Limb (tissue), 2 donors: ENCODE measurements at regions not wholly inside any gene's neighbourhood (a gene's known extent, or its start where the extent isn't known, plus 50 kb on each side); places are given as distances from the start of the nearest gene placed in this dataset.
"Not testable (repeated sequence)": the region's sequence is repeated elsewhere in the genome, so short reads cannot be mapped to it uniquely, and the experiment has no call there.

Experiments used
- DNase-seq, 2 donors: peaks; one replicate each; pipeline ENCODE4 v3.0.0-alpha.2; 2016; ENCODE audit errors: extremely low spot score in 2 of 2

DNA sequence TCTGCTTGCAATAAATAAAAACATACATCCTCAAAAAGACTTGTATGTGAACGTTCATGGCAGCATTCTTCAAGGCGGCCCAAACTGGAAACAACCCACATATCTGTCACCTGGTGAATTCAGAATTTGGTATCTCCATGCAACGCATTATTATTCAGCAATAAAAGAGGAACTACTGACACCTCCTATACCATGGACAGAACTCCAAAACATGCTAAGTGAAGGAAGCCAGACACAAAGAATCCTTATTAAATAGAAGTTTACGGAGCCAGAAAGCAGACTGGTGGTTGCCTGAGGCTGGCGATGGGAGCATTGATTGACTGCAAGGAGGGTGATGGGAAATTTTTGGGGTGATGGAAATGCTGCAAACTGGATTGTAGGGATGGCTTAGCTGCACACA lies 530.8 kb upstream of the DPP6 start:
- no peak for DNase-seq

- no peak for DNase-seq
Measured at GRCh38 chr7:153522261-153522660, 529.9 kb upstream of the DPP6 start.

- no peak for DNase-seq
Measured at GRCh38 chr7:153523320-153524015, 528.7 kb upstream of the DPP6 start.

DNA sequence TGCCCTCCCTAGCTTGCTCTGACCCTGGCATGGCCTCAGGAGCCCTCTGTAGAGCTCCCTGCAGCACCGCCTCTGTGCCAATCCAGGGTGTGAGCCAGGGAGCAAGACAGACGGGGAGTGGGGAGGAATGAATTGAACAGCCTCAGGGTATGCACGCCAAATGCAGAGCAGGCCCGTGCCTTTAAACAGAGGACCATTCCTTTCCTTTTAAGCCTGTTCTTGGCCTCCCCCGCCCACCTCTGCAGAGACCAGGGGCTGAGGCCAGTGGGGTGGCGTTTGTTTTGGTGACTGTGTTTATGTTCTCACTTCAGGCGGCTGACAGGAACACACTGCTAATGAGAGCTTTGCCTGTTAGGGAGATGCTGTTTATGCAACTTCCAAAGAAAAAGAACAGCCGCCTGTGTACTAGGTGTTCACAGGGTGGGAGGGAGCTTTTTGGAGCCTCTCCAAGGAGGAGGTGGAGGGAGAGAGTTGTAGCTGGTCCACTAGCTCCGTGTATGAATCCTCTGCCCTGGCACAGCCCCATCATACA lies 528.1 kb upstream of the DPP6 start:
- DNase-seq: no peak

GRCh38 chr7:153529100-153529499 lies 523.1 kb upstream of the DPP6 start:
- DNase-seq: no peak

DNA sequence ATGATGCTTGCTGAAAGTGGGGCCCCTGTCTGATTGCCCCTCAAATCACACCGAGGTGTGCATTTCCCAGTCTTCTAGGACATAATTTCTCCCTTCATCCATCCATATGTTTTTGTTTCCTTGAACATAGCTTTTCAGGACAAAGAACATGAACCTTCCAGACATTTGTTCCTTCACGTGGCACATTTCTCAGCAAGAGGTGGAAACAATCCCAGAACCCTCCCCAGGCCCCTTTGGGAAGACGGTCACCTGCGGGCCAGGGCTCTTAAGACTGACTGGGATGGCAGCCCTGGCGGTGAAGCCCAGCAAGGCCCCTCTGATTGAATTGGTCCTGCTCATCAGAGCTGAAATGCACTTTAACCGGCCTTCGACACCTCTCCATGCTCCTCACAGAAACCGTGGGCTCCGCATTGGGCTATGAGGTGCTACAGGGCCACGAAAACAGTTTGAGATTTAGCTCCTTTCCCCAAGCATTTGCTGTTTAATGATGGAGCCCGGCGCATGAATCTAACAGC lies 522.5 kb upstream of the DPP6 start:
- no peak for DNase-seq

DNA sequence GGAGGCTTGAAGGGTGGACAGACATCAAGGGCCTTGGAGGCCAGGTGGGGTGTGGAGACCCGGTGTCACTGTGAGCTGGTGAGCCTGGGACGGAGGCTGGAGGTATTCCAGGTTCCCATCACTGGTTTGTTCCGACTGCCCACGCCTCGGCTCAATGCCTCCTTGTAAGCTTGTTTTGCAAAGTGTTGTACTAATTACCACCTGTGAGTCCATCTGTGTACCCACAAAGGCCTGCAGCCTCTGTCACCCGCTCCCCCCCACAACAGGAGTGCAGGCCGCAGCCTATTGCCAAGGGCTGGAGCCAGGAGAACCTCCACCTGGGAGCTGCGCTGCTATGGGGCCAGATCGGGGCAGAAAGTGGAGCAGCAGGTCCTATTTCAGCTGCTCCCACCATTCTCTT lies 521.8 kb upstream of the DPP6 start:
- DNase-seq: no peak

DNA sequence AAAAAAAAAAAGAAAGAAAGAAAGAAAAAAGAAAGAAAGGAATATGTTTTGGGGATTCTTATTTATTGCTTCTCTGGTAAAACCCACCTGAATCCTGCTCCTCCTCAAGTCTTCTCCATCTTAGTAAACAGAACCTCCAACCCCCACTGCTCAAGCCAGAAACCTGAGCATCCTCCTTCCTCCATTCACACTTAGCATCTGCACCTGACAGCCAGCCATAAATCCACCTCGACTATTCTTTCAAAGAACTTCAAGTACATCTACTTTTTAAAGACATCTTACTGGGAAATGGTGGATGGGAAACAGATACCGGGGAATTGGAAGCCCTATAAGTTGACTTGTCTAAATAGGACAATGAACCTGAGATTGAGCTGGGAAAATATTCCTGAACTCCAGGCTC lies 519.9 kb upstream of the DPP6 start:
- no peak for DNase-seq

DNA sequence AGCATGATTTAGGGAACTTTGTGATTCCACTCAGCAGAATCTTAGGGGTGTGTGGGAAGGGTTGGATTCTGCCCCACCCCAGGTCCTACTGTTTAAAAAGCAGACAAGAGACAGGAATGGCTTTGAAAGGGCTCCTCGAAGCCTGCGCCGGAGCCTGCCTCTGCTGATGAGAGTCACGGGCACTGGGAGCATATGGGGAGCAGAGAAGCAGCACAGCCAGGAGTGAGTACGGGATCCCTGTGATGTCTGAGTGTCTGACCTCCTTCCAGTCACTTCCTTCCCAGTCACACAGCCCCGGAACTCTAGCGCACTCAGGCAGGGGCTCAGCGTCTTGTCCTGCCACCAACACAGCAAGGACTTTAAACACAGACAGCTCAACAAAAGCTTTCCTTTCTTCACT lies 514.9 kb upstream of the DPP6 start:
- no peak for DNase-seq

DNA sequence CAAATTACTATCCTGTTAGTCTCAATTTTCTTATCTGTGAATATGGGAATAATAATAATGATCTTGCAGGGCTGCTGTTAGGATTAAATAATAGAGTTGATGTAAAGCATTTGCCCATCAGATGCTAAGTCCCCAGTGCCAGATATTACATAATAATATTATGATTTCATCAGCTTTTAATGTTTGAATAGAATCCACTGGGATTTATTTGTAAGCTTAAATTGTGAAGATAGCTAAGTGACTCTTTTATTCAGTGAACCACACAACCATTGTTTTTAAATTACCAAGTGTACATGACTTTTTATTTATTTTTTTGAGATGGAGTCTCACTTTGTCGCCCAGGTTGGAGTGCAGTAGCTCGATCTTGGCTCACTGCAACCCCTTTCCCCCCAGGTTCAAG lies 510.3 kb upstream of the DPP6 start:
- no peak for DNase-seq

- DNase-seq: no peak
Measured at GRCh38 chr7:153543232-153543631, 509.0 kb upstream of the DPP6 start.

- DNase-seq: no peak
Measured at GRCh38 chr7:153550173-153550572, 502.0 kb upstream of the DPP6 start.

DNA sequence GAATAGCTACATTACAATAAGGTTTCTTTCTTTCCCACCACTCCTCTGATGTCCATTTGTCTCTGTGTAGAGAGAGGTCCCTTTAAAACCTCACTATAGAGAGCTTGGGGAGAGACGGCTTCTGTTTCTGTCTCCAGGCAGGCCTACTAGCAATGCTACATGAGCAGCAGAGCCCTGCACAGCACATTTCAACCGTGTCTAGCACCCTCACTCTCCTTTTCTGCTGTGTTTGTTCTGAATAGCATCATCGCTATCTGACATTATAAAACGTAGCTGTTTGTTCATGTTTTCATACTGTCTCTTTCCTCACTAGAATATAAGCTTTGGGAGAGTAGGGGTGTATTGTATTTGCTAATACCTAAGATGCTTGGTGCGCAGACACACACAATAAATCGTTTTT lies 487.8 kb upstream of the DPP6 start:
- no peak for DNase-seq

DNA sequence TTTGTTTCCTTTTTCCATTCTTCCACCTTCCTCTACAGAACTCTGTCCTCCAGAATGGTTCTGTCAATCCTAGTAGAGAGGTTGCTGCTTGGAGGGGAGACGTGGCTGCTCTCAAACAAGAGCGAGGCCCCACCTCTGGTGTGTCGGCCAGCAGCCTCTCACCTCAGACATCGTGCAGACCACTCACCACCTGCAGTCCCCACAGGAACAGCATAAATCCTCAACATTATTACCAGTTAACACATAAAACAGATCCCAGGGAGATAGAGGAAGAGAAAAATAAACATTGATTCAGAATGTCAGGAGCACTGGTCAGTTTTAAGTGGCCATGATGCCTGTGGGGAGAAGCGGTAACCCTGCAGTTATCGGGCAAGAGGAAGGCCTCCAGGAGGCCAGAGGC lies 485.9 kb upstream of the DPP6 start:
- no peak for DNase-seq

GRCh38 chr7:153567426-153567825 lies 484.8 kb upstream of the DPP6 start:
- peak in 1 of 2 donors; percentile 19 for DNase-seq

GRCh38 chr7:153569520-153569919 lies 482.7 kb upstream of the DPP6 start:
- DNase-seq: not testable (repeated sequence)

DNA sequence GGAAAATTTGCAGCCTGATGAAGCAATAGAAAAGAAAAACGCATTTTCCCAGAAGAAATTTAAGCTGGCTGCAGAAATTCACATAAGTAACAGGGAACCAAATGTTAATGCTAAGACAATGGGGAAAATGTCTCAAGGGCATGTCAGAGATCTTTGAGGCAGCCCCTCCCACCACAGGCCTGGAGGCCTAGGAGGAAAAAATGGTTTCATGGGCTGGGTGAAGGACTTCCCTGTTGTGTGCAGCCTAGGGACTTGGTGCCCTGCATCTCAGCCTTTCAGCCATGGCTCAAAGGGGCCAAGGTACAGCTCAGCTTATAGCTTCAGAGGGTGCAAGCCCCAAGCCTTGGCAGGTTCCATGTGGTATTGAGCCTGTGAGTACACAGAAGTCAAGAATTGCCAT lies 476.1 kb upstream of the DPP6 start:
- no peak for DNase-seq

DNA sequence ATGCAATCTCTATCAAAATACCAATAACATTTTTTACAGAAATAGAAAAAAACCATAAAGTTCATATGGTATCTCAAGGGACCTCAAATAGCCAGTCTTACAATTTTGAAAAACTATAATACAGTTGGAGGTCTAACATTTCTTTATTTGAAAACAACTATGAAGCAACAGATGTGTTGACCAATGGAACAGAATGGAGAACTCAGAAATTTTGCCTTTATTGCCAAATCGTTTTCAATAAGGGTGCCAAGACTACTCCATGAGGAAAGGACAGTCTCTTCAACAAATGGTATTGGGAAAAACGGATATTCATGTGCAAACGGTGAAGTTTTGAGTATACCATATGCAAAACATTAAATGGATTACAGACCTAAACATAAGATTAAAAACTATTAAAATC lies 470.8 kb upstream of the DPP6 start:
- no peak for DNase-seq

DNA sequence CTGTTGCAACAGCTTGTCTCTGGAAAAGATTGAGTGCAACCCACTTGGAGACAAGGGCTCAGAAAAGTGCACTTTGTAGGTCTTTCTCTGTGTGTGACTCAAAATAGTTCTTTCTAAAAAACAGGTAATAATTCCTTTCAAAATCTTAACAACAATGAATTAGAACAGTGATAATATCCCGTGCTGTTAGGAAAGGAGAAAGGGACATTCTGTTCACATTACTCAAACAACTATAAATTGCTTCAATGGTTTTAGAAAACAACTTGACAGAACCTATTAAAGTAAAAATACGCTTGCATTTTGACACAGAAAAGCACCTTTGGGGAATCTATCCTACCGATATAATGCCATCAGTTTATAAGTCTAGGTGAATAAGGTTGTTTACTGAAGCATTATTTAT lies 468.1 kb upstream of the DPP6 start:
- DNase-seq: no peak

DNA sequence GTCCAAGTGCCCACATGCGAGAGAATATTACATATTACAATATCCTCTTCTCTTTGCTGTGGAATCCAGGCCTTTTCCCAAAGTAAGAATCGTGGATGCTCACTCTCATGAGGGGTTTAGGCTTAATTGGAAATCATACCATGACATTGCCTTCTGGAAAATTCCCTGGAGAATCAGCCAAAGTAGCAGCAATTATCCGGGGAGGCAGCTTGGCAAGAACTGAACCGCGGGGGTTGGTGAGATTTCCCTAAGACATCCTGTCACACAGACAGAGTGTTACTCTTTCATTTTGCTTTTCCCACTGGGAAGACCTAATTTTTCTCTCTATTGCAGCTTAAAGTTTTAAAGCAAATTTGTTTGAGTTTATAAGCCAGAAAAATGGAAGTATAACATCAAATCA lies 463.6 kb upstream of the DPP6 start:
- no peak for DNase-seq

DNA sequence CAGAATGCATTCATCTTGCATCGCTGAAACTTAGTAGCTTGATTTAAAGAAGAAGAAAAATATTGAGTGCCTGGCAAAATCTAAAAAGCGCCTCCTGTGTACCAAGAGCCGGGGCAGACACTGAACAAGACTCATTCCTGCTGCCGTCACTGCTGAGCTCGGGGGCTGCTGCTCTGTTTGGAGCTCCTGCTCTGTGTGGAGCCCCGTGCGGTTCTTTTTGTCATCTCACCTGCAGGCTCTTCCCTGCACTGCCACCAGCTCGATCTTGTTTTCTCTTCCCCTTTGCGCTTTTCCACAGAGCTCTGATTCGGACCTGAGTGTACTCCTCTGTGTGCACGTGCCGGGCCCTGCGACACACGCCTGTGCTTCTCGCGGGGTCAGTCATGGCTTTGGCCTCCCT lies 462.1 kb upstream of the DPP6 start:
- DNase-seq: no peak

GRCh38 chr7:153590571-153590970 lies 461.6 kb upstream of the DPP6 start:
- no peak for DNase-seq

DNA sequence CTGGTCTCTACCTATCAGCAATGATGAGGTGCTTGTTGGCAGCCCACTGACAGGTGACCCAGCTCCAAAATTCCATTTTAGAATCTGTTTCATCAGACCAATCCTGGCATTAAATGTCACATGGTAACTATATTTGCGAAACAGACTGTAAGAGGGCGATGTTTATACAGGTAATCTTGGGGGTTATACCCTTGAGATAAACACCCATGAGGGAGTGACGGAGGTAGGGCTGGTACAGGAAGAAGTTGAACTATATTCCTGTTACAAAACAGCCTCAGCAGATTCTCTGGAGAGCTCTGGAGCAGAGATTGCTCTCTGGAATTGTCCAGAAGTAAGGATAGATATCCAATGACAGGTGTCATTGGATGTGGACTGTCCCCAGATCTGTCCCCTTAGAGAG lies 444.8 kb upstream of the DPP6 start:
- no peak for DNase-seq
